ENCODE measurements at regions not wholly inside any gene's neighbourhood (a gene's known extent, or its start where the extent isn't known, plus 50 kb on each side); places are given as distances from the start of the nearest gene placed in this dataset.

- no peak for DNase-seq (ENCODE audit: low read depth, low spot score)
- Histone ChIP-seq H3K4me3 (ENCODE audit: low read length) (no peak overlapping the region), H3K4me1 (ENCODE audit: control insufficient read depth, insufficient read depth, low read length) (no peaks in the 10 kb centered on the region), H3K9me3 (ENCODE audit: control insufficient read depth, insufficient read depth, low read length) (0 out of 2 replicates have a peak, but pooled peaks cover 3% of the 10 kb centered on the region), H3K27ac (ENCODE audit: low read length) (no peak overlapping the region), H3K27me3 (ENCODE audit: control insufficient read depth, insufficient read depth, low read length) (no peaks in the 10 kb centered on the region), H3K36me3 (ENCODE audit: control insufficient read depth, insufficient read depth, low read length) (no peaks in the 10 kb centered on the region)
- no CpG with 5 or more reads among the region's 1 CpG for WGBS (ENCODE audit: insufficient coverage, insufficient read length)
These were observed 529.1 kb upstream of the PCDH10 start for GRCh38 chr4:132619968-132620367.

GRCh38 chr4:132642016-132642817 lies 506.9 kb upstream of the PCDH10 start:
- H3K4me1 ChIP-seq (ENCODE audit: control insufficient read depth, insufficient read depth, low read length) = no peaks in the 10 kb centered on the region
- no peaks in the 10 kb centered on the region for H3K27me3 ChIP-seq (ENCODE audit: control insufficient read depth, insufficient read depth, low read length)
- DNase-seq (ENCODE audit: low read depth, low spot score) = peak; percentile 61
- H3K4me3 ChIP-seq (ENCODE audit: low read length) = no peak overlapping the region
- no peaks in the 10 kb centered on the region for H3K9me3 ChIP-seq (ENCODE audit: control insufficient read depth, insufficient read depth, low read length)
- H3K27ac ChIP-seq (ENCODE audit: low read length) = no peak overlapping the region
- H3K36me3 ChIP-seq (ENCODE audit: control insufficient read depth, insufficient read depth, low read length) = no peaks in the 10 kb centered on the region
- WGBS (ENCODE audit: insufficient coverage, insufficient read length) = no CpG with 5 or more reads among the region's 6 CpGs

GRCh38 chr4:132646186-132646585 lies 502.9 kb upstream of the PCDH10 start:
- Histone ChIP-seq H3K4me1 (ENCODE audit: control insufficient read depth, insufficient read depth, low read length) (no peaks in the 10 kb centered on the region), H3K27ac (ENCODE audit: low read length) (no peak overlapping the region), H3K4me3 (ENCODE audit: low read length) (no peak overlapping the region), H3K36me3 (ENCODE audit: control insufficient read depth, insufficient read depth, low read length) (no peaks in the 10 kb centered on the region), H3K27me3 (ENCODE audit: control insufficient read depth, insufficient read depth, low read length) (no peaks in the 10 kb centered on the region), H3K9me3 (ENCODE audit: control insufficient read depth, insufficient read depth, low read length) (no peaks in the 10 kb centered on the region)
- DNase-seq (ENCODE audit: low read depth, low spot score) = no peak
- WGBS (ENCODE audit: insufficient coverage, insufficient read length) = no CpG with 5 or more reads among the region's 2 CpGs

GRCh38 chr4:132651196-132651595 lies 497.9 kb upstream of the PCDH10 start:
- no peak for DNase-seq (ENCODE audit: low read depth, low spot score)
- no CpG with 5 or more reads among the region's 2 CpGs for WGBS (ENCODE audit: insufficient coverage, insufficient read length)
- Histone ChIP-seq H3K27me3 (ENCODE audit: control insufficient read depth, insufficient read depth, low read length) (no peaks in the 10 kb centered on the region), H3K9me3 (ENCODE audit: control insufficient read depth, insufficient read depth, low read length) (no peaks in the 10 kb centered on the region), H3K36me3 (ENCODE audit: control insufficient read depth, insufficient read depth, low read length) (no peaks in the 10 kb centered on the region), H3K27ac (ENCODE audit: low read length) (no peak overlapping the region), H3K4me3 (ENCODE audit: low read length) (no peak overlapping the region), H3K4me1 (ENCODE audit: control insufficient read depth, insufficient read depth, low read length) (no peaks in the 10 kb centered on the region)

GRCh38 chr4:132660181-132660580 lies 488.9 kb upstream of the PCDH10 start:
- H3K27ac ChIP-seq (ENCODE audit: low read length) = no peak overlapping the region
- WGBS (ENCODE audit: insufficient coverage, insufficient read length) = 86% methylated on average over 1 of the region's 1 CpG
- no peaks in the 10 kb centered on the region for H3K27me3 ChIP-seq (ENCODE audit: control insufficient read depth, insufficient read depth, low read length)
- H3K36me3 ChIP-seq (ENCODE audit: control insufficient read depth, insufficient read depth, low read length) = no peaks in the 10 kb centered on the region
- no peak overlapping the region for H3K4me3 ChIP-seq (ENCODE audit: low read length)
- no peaks in the 10 kb centered on the region for H3K9me3 ChIP-seq (ENCODE audit: control insufficient read depth, insufficient read depth, low read length)
- DNase-seq (ENCODE audit: low read depth, low spot score) = no peak
- no peaks in the 10 kb centered on the region for H3K4me1 ChIP-seq (ENCODE audit: control insufficient read depth, insufficient read depth, low read length)

GRCh38 chr4:132662456-132662855 lies 486.6 kb upstream of the PCDH10 start:
- Histone ChIP-seq H3K27me3 (ENCODE audit: control insufficient read depth, insufficient read depth, low read length) (no peaks in the 10 kb centered on the region), H3K9me3 (ENCODE audit: control insufficient read depth, insufficient read depth, low read length) (no peaks in the 10 kb centered on the region), H3K4me1 (ENCODE audit: control insufficient read depth, insufficient read depth, low read length) (no peaks in the 10 kb centered on the region), H3K27ac (ENCODE audit: low read length) (no peak overlapping the region), H3K4me3 (ENCODE audit: low read length) (no peak overlapping the region), H3K36me3 (ENCODE audit: control insufficient read depth, insufficient read depth, low read length) (no peaks in the 10 kb centered on the region)
- DNase-seq (ENCODE audit: low read depth, low spot score) = no peak
- no CpG with 5 or more reads among the region's 1 CpG for WGBS (ENCODE audit: insufficient coverage, insufficient read length)

GRCh38 chr4:132669786-132670185 lies 479.3 kb upstream of the PCDH10 start:
- Histone ChIP-seq H3K4me1 (ENCODE audit: control insufficient read depth, insufficient read depth, low read length) (no peaks in the 10 kb centered on the region), H3K9me3 (ENCODE audit: control insufficient read depth, insufficient read depth, low read length) (no peaks in the 10 kb centered on the region), H3K4me3 (ENCODE audit: low read length) (no peak overlapping the region), H3K36me3 (ENCODE audit: control insufficient read depth, insufficient read depth, low read length) (no peaks in the 10 kb centered on the region), H3K27ac (ENCODE audit: low read length) (no peak overlapping the region), H3K27me3 (ENCODE audit: control insufficient read depth, insufficient read depth, low read length) (no peaks in the 10 kb centered on the region)
- DNase-seq (ENCODE audit: low read depth, low spot score) = no peak
- no CpG with 5 or more reads among the region's 1 CpG for WGBS (ENCODE audit: insufficient coverage, insufficient read length)

GRCh38 chr4:132670557-132670956 lies 478.5 kb upstream of the PCDH10 start:
- H3K9me3 ChIP-seq (ENCODE audit: control insufficient read depth, insufficient read depth, low read length) = no peaks in the 10 kb centered on the region
- no peak overlapping the region for H3K27ac ChIP-seq (ENCODE audit: low read length)
- DNase-seq (ENCODE audit: low read depth, low spot score) = no peak
- no peaks in the 10 kb centered on the region for H3K36me3 ChIP-seq (ENCODE audit: control insufficient read depth, insufficient read depth, low read length)
- H3K4me3 ChIP-seq (ENCODE audit: low read length) = no peak overlapping the region
- H3K4me1 ChIP-seq (ENCODE audit: control insufficient read depth, insufficient read depth, low read length) = no peaks in the 10 kb centered on the region
- H3K27me3 ChIP-seq (ENCODE audit: control insufficient read depth, insufficient read depth, low read length) = no peaks in the 10 kb centered on the region
- WGBS (ENCODE audit: insufficient coverage, insufficient read length) = no CpG with 5 or more reads among the region's 1 CpG

GRCh38 chr4:132683957-132684356 lies 465.1 kb upstream of the PCDH10 start:
- no peaks in the 10 kb centered on the region for H3K27me3 ChIP-seq (ENCODE audit: control insufficient read depth, insufficient read depth, low read length)

GRCh38 chr4:132691026-132691425 lies 458.1 kb upstream of the PCDH10 start:
- no peaks in the 10 kb centered on the region for H3K27me3 ChIP-seq (ENCODE audit: control insufficient read depth, insufficient read depth, low read length)
- no CpG with 5 or more reads among the region's 2 CpGs for WGBS (ENCODE audit: insufficient coverage, insufficient read length)
- no peaks in the 10 kb centered on the region for H3K4me1 ChIP-seq (ENCODE audit: control insufficient read depth, insufficient read depth, low read length)
- H3K36me3 ChIP-seq (ENCODE audit: control insufficient read depth, insufficient read depth, low read length) = no peaks in the 10 kb centered on the region
- no peak overlapping the region for H3K4me3 ChIP-seq (ENCODE audit: low read length)
- H3K27ac ChIP-seq (ENCODE audit: low read length) = no peak overlapping the region
- no peak for DNase-seq (ENCODE audit: low read depth, low spot score)
- H3K9me3 ChIP-seq (ENCODE audit: control insufficient read depth, insufficient read depth, low read length) = no peaks in the 10 kb centered on the region

More at GRCh38 chr4:132683957-132684356, 465.1 kb upstream of the PCDH10 start:
- Histone ChIP-seq H3K9me3 (ENCODE audit: control insufficient read depth, insufficient read depth, low read length) (no peaks in the 10 kb centered on the region; the same call in 1 of the 2 replicates), H3K4me1 (ENCODE audit: control insufficient read depth, insufficient read depth, low read length) (no peaks in the 10 kb centered on the region), H3K4me3 (ENCODE audit: low read length) (no peak overlapping the region), H3K36me3 (ENCODE audit: control insufficient read depth, insufficient read depth, low read length) (no peaks in the 10 kb centered on the region), H3K27ac (ENCODE audit: low read length) (no peak overlapping the region)
- no peak for DNase-seq (ENCODE audit: low read depth, low spot score)

GRCh38 chr4:132691668-132692067 lies 457.4 kb upstream of the PCDH10 start:
- no peak overlapping the region for H3K27ac ChIP-seq (ENCODE audit: low read length)
- no peaks in the 10 kb centered on the region for H3K9me3 ChIP-seq (ENCODE audit: control insufficient read depth, insufficient read depth, low read length)
- H3K36me3 ChIP-seq (ENCODE audit: control insufficient read depth, insufficient read depth, low read length) = no peaks in the 10 kb centered on the region
- no peaks in the 10 kb centered on the region for H3K27me3 ChIP-seq (ENCODE audit: control insufficient read depth, insufficient read depth, low read length)
- WGBS (ENCODE audit: insufficient coverage, insufficient read length) = no CpG with 5 or more reads among the region's 2 CpGs
- no peaks in the 10 kb centered on the region for H3K4me1 ChIP-seq (ENCODE audit: control insufficient read depth, insufficient read depth, low read length)
- DNase-seq (ENCODE audit: low read depth, low spot score) = no peak
- H3K4me3 ChIP-seq (ENCODE audit: low read length) = no peak overlapping the region
